HG03432 (cell line): ENCODE measurements at regions not wholly inside any gene's neighbourhood (a gene's known extent, or its start where the extent isn't known, plus 50 kb on each side); places are given as distances from the start of the nearest gene placed in this dataset.
A peak's percentile ranks its signal among the peaks of the same experiment; 100 is the strongest.

Experiments
- ATAC-seq: cut with Tn5 transposase; IDR thresholded peaks from one replicate; pipeline ENCODE4 v1.9.1; 2021; ENCODE audit warnings: mild to moderate bottlenecking, moderate library complexity; ENCODE audit not compliant: unreplicated experiment

DNA sequence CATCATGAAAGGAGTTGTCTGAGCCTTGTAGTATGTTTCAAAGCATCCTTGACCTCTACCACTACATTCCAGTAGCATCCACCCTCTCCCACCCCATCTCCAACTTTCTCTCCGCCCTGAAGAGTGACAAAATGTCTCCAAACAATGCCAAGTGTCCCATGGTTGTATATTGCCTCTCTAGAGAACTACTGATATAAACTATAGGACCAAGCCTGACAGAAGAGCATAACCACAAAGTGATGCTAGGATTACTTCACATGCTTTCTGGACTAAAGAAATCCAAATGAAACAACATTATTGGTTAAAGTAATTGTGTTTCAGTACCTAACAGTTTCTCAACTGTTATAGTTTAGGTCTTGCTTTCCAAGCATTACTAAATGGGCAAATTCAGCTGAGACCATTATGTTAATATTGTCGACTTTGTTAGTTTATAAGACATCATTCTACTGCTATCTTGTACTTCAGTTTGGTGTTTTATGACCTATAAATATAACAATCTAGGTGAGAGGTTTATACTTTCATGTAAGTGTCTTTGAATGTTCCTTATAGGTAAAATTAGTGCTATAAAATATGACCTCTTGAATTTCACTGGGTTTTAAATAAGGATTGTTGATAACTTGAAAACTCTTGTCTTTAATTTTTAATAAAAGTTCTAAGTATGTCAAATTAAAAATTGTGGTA lies 117.4 kb downstream of the SUCNR1 start:
- ATAC-seq = no peak

DNA sequence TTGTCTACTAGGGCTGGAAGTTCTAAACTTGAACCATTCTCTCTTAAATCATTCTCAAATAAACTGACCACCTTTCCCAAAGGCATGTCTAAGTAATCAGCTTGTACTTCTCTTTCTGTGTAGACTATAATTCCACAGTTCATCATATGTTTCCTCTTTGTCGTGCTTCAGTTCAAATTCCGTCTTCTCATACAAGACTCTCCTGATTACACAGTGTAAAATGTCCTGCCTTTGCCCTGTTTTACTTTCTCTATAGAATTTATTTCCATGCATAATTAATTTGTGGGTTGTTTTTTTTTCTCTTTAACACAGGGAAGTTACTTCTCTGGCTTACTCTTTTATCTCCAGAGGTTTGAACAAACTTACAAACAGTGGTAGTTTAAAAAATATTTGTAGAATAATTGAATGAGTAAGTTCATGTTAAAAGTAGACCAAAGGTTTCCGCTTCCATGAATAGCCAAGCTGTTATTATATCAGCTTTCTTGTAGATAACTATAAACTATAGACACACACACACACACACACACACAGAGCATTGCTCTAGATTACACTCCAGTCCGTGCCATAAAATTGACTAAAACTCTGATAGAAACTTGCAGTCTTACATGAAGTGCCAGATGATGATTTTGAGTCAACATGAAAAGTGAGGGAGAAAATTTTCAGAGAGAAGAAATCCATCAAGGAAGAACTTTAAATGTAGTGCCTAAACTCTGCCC lies 119.0 kb downstream of the SUCNR1 start:
- no peak for ATAC-seq

DNA sequence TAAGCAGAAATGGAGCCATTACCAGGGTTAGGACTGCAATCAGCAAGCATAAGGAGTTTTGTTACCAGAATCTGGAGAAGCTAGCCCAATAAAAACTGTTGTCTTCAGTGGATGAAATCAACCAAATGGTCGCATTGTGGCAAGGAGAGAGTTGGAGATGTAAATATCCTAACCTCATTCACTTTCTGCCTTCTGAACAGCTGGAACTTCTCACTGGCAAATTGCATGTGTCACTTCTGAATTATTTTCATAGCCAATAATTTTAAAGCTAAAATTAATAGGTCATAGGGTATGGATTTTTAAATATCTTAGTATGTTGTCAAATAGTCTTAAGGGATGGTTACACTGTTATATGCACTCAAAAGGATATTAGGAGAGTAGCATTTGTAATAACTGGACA lies 121.6 kb downstream of the SUCNR1 start:
- ATAC-seq = no peak

DNA sequence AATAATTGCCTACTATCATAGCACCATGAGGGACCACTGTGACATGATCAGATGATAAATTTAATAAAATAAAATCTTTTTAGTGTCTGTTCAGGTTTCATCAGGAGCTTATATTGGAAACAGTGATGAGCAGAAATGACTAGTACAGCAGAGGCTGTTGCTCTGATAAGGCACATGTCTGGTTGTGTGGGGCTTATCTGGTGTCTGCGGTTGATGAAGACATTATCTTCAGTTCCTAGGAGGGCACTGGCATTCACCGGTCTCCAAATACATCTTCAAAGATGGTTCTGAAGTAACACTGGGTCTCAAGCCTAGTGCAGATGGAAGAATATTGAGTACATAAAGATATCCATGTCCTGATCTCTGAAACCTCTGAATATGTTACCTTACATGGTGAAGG lies 125.3 kb downstream of the SUCNR1 start:
- no peak for ATAC-seq

DNA sequence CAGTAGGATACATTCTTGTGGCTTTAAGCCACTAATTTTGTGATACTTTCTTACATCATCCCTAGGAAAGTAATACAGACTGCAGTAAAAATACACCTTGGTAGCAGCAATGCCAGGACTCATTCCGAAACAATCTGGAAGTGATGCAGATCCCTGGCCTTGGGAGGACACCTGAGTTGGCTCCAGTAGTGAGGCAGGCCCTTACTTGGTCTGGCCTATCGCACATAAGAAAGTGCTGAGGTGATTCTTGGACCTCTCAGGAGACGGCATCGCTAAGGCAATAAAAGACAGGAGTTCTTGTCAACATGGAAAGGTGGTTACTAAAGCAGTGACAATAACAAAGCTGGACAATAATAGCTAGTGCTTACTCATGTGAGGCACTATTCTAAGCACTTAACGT lies 126.5 kb downstream of the SUCNR1 start:
- ATAC-seq = no peak

DNA sequence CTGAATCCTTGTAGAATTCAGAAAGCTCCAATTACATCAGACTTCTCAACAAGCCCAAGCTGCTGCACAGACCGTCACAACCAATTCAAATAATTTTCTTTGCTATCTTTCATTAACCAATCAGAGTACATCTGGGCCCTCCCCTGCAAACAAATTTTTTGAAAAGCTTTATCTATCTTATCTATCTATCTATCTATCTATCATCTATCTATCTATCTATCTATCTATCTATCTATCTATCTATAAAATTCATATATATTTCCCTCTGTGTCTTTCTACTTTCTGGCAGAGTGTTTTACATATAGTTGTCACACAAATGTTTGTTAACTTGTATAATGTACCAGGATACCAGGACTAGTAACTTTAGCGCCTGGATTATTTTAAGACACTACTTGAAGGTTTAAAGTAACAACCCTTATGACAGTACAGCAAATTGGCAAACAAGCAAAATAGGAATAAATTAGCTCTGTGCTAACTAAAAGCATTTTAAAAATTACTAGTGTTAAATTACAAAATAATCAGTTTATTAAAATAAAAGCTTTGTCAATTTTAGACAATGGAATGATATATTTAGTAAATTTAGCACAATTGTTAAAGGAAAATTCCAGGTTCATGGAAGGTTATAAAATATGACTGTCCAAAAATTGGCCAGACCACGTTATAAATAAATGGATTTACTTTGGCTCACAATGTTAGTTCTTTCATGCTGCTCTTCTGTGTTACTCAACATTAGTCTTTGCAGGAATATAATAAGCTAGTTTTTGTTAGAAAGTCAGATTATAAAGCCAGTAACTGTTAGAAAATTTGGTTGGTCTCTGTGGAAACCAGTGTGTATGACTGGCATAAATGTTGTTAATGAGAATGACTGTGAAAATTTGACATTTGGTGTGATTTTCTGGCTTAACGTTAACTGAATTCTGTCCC lies 138.6 kb downstream of the SUCNR1 start:
- ATAC-seq = no peak

DNA sequence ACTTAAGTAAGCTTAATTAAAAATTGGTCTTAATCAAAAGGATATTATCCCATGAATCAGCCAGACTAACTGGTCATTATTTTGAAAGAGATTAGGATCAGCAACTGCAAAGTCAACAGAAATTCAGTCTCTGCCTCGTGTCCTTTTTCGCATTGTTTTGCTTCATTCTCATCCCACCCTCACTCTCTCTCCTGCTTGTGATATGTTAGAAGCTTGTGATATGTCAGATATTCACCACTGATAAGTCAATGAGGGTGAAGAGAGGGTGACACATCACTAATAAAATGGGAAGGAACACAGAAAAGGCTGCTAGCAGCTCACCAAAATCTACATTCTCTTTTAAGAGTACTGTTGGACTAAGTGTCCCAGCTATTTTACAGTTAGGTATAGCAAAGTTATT lies 146.1 kb downstream of the SUCNR1 start:
- ATAC-seq = no peak

DNA sequence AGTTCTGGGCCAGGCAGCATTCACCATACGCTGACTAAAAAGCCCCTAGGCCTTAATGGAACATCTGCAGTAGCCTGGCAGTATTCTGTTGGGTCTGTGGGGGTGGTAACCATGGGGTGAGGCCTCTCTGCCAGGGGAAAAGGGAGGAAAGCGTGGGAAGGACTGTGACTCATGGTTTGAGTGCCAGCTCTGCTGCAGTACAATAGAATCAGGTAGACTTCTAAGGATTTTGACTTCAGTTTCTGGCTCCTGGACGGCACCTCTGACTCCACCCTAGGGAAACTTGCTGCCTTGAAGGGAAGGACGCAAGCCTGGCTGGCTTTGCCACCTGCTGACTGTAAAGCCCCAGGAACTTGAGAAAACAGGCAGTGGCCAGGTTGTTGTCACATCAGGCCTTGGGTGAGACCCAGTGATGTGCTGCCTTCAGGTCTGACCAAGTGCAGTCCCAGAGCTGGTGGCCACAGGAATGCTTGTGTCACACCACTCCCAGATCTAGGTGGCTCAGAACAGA lies 148.6 kb downstream of the SUCNR1 start:
- peak; percentile 62 for ATAC-seq

DNA sequence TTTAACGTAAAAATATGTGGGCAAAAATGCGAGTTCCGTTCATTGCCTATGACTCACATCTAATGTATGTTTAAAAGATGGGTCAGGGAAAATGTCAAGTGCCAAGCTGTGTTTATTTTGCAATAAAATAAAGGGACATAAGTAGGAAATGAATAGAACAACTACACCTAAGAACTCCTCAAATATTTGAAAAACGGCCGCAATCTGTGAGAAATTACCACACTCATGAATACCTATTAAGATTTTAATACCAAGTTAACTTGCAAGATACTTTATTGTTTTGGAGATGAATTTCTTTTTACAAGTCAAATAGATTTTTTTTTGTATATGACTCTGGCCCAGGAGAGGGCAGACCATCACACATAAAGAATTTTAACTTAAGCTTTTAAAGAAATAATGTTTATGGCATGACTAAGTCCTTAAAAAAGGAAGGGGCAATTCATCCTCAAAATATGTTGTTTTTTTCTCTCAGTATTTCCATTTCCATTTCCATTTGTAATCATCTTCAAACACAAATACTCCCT lies 152.7 kb downstream of the SUCNR1 start:
- no peak for ATAC-seq

DNA sequence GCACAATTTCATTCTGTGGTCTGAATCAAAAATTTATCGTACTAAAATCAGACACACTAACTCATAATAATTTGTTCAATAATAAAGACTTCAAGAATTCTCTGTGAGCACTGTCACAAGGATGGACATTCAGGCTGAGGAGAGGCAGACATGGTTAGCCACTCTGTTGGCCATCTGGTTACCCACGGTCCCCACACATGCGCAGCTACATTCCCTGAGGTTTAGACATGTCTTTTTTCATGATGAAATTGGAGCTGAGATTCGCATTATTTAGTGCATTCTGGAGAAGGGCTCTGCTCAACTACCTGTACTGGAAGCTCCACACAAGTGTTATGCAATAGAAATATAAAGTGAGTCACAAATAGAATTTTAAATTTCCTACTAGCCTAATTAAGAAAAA lies 156.9 kb downstream of the SUCNR1 start:
- no peak for ATAC-seq

DNA sequence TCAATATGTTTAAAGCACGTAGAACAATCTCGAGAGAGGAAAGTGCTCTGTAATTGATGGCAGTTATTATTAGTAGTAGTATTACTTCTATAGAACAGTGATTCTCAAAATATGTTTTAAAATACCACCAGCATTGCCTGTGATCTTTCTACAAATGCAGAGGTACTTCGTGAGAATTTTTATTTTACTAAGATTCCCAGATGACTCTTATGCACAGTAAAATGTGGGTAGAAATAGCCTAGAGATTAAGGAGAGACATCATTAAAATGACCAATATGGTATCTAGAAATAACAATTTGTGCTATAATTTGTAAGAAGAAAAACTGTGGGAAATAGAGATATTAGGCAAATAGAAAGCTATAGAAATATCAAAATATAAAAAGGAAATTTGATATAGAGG lies 157.9 kb downstream of the SUCNR1 start:
- ATAC-seq = no peak

DNA sequence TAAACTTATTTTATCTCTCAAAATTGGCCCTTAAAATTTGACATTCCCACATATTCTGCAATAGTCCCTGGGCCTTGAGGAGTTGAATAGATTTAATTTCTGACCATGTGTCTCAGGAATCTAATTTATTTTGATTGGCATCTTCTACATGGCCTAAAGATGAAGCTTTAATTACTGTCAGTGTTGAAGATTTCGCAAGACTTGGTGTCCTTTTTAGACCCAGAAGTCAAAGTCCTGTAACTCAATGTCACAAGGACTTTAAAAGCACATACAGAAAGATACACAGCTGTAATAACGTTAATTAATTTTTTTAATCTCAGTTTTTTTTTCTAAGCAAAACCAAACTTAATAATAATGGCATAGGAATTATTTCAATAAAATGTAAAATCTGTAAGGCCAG lies 163.9 kb downstream of the SUCNR1 start:
- no peak for ATAC-seq

DNA sequence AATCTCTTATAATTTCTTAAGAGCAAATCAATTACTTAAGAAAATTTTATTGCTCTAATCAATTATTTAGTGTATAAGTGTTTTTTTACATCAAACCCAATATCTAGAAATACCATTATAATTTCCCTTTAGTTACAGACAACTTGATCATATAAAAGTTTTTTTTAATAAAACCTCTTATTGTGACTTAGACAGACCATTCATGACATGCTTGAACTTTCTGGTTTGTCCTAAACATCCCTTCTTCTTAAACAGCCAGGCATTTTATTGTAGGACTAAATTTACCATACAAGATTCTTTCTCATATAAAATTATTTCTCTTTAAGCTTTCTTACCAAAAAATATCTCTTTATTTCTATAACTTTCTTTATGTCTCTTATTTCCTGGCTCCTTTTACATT lies 164.5 kb downstream of the SUCNR1 start:
- no peak for ATAC-seq

DNA sequence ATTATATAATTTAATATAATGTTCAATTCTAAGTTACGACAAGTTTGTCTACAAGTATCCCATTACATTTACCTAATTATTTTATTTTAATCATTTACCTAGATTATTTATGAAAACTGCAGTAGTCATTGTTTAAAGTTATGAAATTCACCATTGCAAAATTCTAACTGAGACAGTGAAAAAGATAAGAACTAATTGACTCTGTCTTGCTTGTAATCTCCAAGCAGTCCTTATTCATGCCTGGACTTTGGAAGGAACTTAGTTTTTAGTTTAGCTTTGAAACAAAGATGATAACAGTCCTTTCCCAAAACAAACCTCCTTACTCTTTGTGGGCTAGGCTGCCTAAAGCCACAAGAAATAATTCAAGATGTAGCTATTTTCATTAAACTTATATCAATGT lies 165.0 kb downstream of the SUCNR1 start:
- ATAC-seq = no peak

DNA sequence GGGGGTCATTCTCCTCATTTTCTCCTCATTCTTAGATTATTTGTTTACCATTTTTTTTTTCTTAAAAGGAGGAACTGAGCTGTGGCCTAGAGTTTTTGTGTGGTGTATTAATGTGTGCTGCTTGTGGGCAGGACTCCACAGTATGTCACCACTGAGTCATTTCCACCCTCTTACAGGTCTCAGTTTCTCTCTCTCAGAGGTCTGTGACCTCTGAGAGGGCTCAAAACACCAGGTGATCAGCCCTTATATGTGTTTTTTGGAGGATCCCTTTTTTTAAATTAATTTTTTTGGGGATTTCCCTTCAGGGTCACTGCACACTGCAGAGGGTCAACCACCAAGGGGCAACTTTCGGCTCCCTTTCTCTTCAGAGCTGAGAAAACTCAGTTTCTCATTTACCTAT lies 166.4 kb downstream of the SUCNR1 start:
- ATAC-seq = peak; percentile 99

DNA sequence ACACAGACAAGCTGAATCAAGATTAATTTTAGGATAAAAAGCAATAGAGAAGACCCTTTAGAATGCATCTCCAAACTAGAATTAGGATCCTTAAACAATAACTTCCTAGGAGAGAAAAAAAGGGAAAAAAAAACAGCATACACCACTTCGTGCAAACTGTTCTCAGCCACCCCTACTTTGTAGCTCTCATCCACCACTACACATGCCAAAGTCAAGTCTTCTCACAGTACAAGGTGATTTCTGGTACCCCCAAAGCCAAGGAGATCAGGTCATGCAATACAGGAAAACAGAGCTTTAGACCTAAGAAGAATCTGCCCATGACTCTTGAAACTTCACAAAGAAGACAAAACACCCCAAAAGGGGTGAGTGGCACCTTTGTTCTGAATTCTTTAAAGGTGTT lies 166.9 kb downstream of the SUCNR1 start:
- peak; percentile 21 for ATAC-seq

DNA sequence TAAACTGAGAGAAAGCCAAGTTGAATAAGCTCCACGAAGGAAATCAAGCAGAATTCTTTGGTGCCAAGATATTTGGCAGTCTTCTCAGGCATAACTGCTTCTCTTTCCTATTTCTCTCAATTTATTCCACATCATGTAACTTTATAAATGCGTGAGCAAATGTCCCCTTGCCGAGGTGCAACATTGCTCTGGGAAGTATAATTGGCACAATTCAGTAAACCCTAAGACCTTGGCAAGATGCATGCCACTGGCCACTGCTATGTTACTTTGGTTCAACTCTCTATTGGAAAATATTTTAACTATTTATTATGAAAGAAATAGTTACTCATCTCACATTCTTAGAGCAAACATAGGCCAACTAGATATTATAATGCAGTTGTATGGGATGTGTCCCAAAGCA lies 170.2 kb downstream of the SUCNR1 start:
- no peak for ATAC-seq

DNA sequence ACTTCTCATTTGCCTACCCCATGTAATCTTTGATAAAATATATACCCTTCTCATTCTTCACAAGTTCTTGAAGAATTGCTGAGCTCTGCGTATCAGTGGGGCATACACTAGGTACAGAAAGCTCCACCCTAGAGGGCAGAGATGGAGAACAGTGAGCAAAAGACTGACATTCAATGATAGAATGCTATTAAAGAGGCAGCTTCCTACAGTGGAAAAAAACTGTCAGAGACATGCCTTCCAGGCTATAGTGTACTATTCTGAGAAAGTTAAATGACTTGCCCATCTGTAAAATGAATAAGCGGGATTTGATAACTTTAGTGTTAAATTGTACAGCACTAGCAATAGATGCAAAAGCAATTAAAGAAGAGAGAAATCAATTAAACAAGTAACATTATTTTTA lies 172.8 kb downstream of the SUCNR1 start:
- no peak for ATAC-seq

DNA sequence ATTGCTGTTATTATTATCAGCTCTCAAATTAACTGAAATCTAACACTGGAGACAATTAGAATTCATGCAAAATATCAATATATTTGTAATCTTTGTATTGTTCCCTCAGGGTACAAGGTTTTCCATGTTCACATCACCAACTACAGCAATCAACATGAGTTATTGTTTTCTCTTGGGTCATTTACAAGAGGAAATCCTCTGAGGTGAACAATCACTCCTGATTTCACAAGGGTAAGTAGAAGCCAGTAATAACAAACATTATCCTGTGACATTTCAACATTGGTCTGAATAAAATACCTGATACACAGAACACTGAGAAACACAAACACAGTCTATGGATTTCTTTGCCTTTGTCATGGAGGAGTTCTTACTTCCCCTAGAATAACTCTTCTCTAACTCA lies 174.0 kb downstream of the SUCNR1 start:
- no peak for ATAC-seq

DNA sequence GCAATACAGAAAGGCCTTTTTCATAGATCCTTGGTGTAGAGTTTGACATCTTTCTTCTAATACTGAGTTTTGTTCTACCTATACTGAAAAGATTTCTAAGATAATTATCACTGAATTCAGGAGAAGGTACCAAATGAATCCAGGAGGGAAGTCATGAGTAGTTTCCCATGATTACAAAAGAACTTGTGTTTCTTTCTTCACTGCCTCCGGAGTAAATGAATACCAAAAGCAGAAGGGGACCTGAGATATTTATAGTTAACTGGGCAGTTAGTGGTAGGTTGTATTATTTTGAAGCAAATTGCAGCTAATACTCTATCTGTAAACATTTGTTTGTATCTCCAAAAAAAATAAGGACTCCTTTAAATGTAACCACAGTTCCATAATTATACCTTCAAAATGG lies 175.4 kb downstream of the SUCNR1 start:
- no peak for ATAC-seq

DNA sequence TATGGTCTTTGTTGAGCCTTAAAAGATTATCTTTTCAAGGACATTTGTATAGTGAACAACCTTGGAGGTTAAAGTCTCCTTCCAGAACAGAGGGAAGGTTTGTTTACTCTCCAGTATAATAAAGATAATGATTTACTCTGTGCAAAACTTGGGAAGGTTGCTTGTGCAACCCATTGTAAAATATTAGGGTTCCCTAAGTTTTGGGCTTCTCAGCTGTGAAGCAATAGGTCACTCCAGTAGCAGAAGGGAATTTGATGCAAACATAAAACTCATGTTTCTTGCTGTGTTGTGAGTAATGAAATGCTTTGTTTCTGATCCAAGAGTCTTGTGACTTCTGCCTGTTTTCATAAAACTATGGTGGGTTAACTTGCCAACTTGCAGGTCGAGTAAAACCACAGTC lies 177.5 kb downstream of the SUCNR1 start:
- ATAC-seq = no peak
